Testis (tissue), 2 donors: ENCODE measurements at regions not wholly inside any gene's neighbourhood (a gene's known extent, or its start where the extent isn't known, plus 50 kb on each side); places are given as distances from the start of the nearest gene placed in this dataset.

Source experiments
- DNase-seq: peaks from one replicate; pipeline ENCODE4 v3.0.0-alpha.2; 2019
- H3K27ac ChIP-seq, 2 donors: fragments of 200-600 bp; sonication (generic); one replicate each; pipeline ENCODE4 v1.5.1; 2019
- H3K27me3 ChIP-seq: fragments of 200-600 bp; sonication (generic); one replicate; pipeline ENCODE4 v1.5.1; 2019
- H3K36me3 ChIP-seq: fragments of 200-600 bp; sonication (generic); one replicate; pipeline ENCODE4 v1.5.1; 2017; ENCODE audit warnings: low read depth; ENCODE audit errors: missing control alignments
- H3K4me1 ChIP-seq: fragments of 200-600 bp; sonication (generic); one replicate; pipeline ENCODE4 v1.5.1; 2019
- H3K4me3 ChIP-seq, 2 donors: fragments of 200-600 bp; sonication (generic); one replicate each; pipeline ENCODE4 v1.5.1; 2017 to 2019
- H3K9me3 ChIP-seq: fragments of 200-600 bp; sonication (generic); one replicate; pipeline ENCODE4 v1.5.1; 2017
- POLR2A ChIP-seq: fragments of 450-650 bp; IDR thresholded peaks from one replicate; pipeline ENCODE4 v1.6.1; 2017; ENCODE audit warnings: antibody characterized with exemption, mild to moderate bottlenecking, moderate library complexity
- WGBS, 2 donors: methylation state at CpG; one replicate each; pipeline ENCODE4 v1.1.5; 2018; 5-methylcytosine and 5-hydroxymethylcytosine counted together
- intact Hi-C: fragments of 100-400 bp; cut with DNase I; formaldehyde crosslinking; loops from one replicate; pipeline ENCODE4 v1.15.1; 2023; ENCODE audit warnings: low total_unique reads
- TF ChIP-seq, protein P1 (sequence below), 3 experiments: fragments of 450-650 bp in 2 of 3; fragments of 200-600 bp in 1 of 3; sonication (generic) in 1 of 3; IDR thresholded peaks; one replicate each; pipeline ENCODE4 v1.5.1; 2016 to 2019; ENCODE audit warnings: antibody characterized with exemption in 3 of 3, mild to moderate bottlenecking in 2 of 3, moderate library complexity in 1 of 3

GRCh38 chr3:59254433-59254832, 204.6 kb upstream of the CFAP20DC start:
- no peak overlapping the region for H3K27ac ChIP-seq
- H3K27me3 ChIP-seq = no peaks in the 10 kb centered on the region
- DNase-seq = peak; percentile 15
- no peak overlapping the region for H3K4me3 ChIP-seq
- no peaks in the 10 kb centered on the region for H3K36me3 ChIP-seq
- WGBS, 2 donors = 63 to 67% methylated on average over 7 of the region's 7 CpGs
- intact Hi-C loops = no loop called here
- no peaks in the 10 kb centered on the region for H3K4me1 ChIP-seq
- no peaks in the 10 kb centered on the region for H3K9me3 ChIP-seq
- no peak for TF ChIP-seq POLR2A
- TF ChIP-seq, protein P1, sequence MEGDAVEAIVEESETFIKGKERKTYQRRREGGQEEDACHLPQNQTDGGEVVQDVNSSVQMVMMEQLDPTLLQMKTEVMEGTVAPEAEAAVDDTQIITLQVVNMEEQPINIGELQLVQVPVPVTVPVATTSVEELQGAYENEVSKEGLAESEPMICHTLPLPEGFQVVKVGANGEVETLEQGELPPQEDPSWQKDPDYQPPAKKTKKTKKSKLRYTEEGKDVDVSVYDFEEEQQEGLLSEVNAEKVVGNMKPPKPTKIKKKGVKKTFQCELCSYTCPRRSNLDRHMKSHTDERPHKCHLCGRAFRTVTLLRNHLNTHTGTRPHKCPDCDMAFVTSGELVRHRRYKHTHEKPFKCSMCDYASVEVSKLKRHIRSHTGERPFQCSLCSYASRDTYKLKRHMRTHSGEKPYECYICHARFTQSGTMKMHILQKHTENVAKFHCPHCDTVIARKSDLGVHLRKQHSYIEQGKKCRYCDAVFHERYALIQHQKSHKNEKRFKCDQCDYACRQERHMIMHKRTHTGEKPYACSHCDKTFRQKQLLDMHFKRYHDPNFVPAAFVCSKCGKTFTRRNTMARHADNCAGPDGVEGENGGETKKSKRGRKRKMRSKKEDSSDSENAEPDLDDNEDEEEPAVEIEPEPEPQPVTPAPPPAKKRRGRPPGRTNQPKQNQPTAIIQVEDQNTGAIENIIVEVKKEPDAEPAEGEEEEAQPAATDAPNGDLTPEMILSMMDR (IDR thresholded peaks at IDR 0.05) = no peak

- WGBS, 2 donors = 87 to 94% methylated on average over 2 of the region's 2 CpGs
- no peaks in the 10 kb centered on the region for H3K4me1 ChIP-seq
- no peak overlapping the region for H3K27ac ChIP-seq
- DNase-seq = no peak
- H3K36me3 ChIP-seq = no peaks in the 10 kb centered on the region
- no peak for TF ChIP-seq POLR2A
- H3K9me3 ChIP-seq = no peaks in the 10 kb centered on the region
- no peak overlapping the region for H3K4me3 ChIP-seq
- intact Hi-C loops = no loop called here
- no peaks in the 10 kb centered on the region for H3K27me3 ChIP-seq
These were observed 203.7 kb upstream of the CFAP20DC start for GRCh38 chr3:59253523-59253922.

- Histone ChIP-seq H3K4me1 (no peaks in the 10 kb centered on the region), H3K4me3 (no peak overlapping the region), H3K36me3 (no peaks in the 10 kb centered on the region), H3K9me3 (no peaks in the 10 kb centered on the region), H3K27ac (no peak overlapping the region), H3K27me3 (no peaks in the 10 kb centered on the region)
- TF ChIP-seq POLR2A = no peak
- TF ChIP-seq, protein P1 (IDR thresholded peaks at IDR 0.05) = no peak
- DNase-seq = no peak
- intact Hi-C loops = no loop called here
- 63 to 71% methylated on average over 3 of the region's 3 CpGs for WGBS, 2 donors
These were observed 202.0 kb upstream of the CFAP20DC start for GRCh38 chr3:59251869-59252268.

DNA sequence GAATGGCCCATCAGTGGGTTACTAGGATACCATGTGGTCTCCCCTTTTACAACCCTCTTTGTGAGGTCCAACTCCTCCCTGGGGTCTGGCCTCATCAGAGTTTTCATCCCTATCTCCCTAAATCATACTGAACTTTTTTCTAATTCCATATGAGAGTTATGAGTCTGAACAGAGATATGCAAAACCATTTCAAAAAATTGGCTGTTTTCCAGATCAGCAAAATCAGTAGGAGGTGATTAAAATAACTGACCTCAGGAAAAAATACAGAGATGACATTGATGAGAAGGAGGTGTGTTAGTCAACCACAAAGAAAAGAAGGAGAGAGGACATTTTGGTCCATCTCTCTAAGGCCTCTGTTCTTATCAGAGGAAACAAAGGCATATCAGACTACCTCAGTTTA, 200.8 kb upstream of the CFAP20DC start:
- Histone ChIP-seq H3K27me3 (no peaks in the 10 kb centered on the region), H3K4me1 (peaks cover 3% of the 10 kb centered on the region), H3K27ac (no peak overlapping the region), H3K9me3 (no peaks in the 10 kb centered on the region), H3K4me3 (no peak overlapping the region), H3K36me3 (no peaks in the 10 kb centered on the region)
- no peak for DNase-seq
- intact Hi-C loops = no loop called here
- no peak for TF ChIP-seq POLR2A
- TF ChIP-seq, protein P1 (IDR thresholded peaks at IDR 0.05) = no peak

- TF ChIP-seq POLR2A = no peak
- TF ChIP-seq, protein P1 (IDR thresholded peaks at IDR 0.05) = no peak
- Histone ChIP-seq H3K4me3 (no peak overlapping the region), H3K27me3 (no peaks in the 10 kb centered on the region), H3K4me1 (peaks cover 6% of the 10 kb centered on the region), H3K9me3 (no peaks in the 10 kb centered on the region), H3K27ac (no peak overlapping the region), H3K36me3 (no peaks in the 10 kb centered on the region)
- no peak for DNase-seq
- intact Hi-C loops = no loop called here
- WGBS, 2 donors = 73 to 86% methylated on average over 6 of the region's 6 CpGs
These were observed 200.0 kb upstream of the CFAP20DC start for GRCh38 chr3:59249698-59250361.
